HK-2 (cell line): ENCODE measurements at regions not wholly inside any gene's neighbourhood (a gene's known extent, or its start where the extent isn't known, plus 50 kb on each side); places are given as distances from the start of the nearest gene placed in this dataset.
"Not testable (repeated sequence)": the region's sequence is repeated elsewhere in the genome, so short reads cannot be mapped to it uniquely, and the experiment has no call there.

Source experiments
- DNase-seq: peaks from one replicate; pipeline ENCODE4 v3.0.0-alpha.2; 2018; ENCODE audit not compliant: unreplicated experiment

DNA sequence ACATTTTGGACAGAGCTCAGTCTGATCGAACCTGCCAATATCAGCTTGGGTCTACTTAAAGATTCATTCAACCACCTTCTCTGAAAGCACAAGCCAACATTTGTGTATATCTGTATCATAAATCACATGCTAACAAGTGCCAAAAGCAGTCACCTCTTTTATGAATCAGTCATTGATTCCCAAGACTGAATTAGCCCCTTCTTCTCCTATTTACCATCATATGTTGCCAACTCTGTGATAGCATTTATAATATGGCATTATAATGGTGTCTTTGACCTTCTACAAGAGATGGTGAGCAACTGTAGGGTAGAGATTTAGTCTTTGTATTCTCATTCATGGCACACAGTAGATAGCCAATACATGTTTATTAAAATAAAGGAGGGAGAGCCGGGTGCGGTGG lies 61.4 kb downstream of the DDX53 start:
- no peak for DNase-seq

DNA sequence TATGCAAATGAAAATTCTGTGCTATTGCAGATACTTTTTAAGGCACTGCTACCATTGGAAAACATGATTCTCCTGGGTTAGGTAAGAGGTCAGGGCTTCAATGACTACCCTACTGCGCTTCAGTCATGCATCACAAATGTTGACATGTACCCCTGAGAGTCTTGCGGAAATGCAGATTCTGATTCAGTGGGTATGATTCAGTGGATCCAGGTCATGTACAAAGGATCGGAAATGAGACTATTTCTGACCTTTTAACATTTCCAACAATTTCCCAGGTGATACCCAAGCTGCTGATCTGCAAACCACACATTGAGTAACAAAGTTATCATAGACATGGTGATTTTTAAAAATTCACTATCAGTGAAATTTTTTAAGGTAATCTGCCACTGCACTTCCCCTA lies 62.6 kb downstream of the DDX53 start:
- no peak for DNase-seq

DNA sequence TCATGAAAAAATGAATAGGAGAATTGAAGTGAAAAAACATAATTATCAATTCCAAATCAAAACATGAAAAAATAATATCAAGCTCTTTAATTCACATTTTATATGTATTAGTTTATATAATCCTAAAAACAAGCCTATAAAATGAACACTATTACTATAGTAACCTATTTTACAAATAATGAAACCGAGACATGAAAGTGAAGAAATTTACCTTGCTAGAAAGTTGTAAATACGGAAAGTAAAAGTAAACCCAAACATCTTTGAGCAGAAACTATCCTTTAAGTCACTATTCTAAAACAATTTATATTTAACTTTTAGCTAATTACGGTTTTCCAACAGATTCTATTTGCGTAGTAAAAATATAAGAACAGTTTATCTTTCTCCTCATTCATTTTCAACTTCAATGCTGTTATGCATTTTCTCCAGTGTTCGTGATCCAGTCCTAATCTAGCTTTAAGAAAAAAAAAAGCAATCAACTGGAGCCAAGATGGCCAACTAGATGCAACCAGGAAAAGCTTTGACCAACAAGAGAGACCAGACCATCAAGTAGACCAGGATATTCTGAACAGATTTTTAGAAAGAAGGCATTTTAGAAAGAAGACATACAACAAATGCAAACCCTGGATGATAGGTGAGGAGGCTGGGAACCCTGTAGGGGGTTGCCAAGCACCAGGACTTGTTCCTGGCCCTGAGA lies 67.0 kb downstream of the DDX53 start:
- DNase-seq = no peak

DNA sequence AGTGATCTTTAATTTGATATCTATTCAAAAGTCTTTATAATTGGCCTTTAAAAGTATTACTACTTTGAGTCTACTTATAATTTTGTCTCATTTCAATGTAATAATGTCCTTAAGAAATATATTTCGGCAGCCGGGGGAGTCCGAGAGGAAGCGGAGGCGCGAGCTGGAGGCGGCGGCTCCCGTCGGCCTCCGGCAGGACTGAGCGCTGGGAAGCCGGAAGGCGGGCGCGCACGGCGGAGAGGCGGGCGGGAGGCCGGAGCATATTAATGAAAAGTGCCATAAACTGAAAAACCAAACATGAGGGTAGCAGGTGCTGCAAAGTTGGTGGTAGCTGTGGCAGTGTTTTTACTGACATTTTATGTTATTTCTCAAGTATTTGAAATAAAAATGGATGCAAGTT lies 75.7 kb downstream of the DDX53 start:
- DNase-seq = not testable (repeated sequence)

DNA sequence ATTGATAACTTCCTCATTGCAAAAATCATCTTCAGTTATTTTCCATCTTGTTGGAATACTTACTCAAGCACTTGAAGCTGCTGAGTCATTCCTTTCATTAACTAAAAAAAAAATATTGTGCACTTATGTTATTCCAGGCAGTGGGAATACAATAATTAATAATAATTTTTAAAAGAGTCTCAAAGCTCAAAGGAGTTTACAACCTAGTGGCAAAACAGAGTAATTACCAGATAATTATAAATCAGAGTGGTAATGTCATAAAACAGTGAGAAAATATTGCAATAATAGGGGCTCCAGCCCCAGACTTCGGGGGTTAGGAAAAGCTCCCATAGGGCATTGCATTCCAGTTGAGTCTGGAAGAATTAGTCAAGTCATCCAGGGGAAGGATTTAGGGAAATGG lies 79.6 kb downstream of the DDX53 start:
- DNase-seq = no peak

DNA sequence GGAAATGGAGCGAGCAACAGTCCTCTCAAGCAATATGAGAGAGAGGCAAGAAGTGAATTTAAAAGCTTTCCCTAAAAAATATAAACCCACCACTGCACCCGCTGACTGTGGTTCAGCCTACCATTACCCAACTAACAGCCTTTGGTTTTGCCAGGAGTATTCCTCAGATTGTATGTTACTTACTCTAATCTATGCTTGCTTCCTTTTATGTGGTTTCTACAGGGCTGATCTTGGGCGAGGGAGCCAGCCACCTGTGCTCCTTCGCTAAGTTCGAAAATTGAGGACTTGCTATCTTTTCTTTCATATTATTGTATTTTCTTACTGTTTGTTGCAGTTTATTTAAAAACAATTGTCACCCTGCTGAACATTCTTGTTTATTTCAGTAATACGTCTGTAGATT lies 101.1 kb downstream of the DDX53 start:
- no peak for DNase-seq

DNA sequence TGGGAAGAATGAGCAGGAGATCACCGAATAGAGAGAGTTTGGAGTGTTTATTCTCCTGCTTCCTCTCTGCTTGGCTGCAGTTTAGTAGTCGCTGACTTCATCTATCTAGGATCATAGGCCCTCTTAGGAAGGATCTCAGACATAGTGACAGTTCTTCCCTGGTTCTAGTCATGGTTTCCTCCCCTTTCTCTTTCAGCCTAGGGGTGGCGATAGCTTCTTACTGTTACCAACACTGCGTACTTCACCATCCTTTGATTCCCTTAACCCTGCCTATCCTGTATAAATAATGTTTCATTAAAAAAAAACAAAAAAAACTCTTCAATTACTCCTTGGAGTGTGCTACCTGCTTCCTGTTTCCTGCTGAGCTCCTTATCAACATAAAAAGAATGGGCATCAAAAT lies 103.8 kb downstream of the DDX53 start:
- DNase-seq = no peak

DNA sequence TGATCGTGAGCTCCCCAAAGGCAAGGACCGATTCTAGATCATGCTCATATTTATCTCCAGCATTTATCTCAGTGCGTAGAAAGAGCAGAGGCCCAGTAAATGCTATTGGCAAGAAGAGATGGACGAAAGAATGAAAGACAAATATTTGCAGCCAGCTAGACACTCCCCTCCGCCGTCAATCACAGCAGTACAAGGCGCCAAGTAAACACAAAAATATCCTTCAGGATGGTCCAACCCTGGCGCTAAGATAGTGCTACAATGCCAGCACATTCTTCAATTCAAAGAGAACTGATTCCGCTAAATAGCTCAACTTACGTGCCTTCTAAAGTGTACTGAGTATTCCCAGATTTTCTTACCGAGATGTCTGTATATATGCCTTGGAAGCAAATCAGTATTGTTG lies 114.5 kb downstream of the DDX53 start:
- DNase-seq = no peak

DNA sequence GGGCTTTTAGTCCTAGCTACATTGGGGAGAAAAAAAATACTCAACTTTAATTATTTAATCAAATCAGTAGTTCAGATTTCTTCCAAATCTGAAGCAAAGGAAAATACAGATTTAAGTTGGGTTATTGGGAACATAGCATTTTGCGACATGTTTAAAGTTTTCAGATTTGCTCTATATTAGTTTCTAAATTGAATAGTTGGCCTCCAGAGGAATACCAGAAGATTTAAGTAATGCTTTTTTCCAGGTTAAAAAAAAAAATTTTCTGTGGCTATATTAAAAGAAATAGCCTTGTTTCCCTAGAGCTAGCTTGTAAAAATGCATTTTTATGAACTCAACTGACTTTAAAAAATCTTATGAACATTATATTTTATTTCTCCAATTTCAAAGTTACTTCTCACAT lies 115.9 kb downstream of the DDX53 start:
- DNase-seq = no peak

DNA sequence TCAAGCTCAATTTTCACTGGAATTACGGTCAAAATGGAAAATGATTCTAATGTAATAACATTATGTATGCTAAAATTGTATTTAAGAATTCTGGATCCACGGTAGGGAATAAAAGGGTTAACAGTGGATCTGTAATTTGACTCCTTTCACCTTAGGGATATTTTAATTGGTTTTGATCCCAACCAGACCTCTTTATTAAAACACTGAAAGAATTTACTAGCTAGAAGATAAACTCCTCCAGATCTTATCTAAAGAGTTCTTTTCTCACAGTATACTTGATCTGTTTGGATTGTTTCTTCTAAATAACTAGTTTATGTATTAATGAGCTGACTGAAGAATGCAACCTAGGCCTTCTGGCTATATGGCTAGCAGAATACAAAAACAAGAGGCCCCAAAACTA lies 118.4 kb downstream of the DDX53 start:
- DNase-seq = no peak

DNA sequence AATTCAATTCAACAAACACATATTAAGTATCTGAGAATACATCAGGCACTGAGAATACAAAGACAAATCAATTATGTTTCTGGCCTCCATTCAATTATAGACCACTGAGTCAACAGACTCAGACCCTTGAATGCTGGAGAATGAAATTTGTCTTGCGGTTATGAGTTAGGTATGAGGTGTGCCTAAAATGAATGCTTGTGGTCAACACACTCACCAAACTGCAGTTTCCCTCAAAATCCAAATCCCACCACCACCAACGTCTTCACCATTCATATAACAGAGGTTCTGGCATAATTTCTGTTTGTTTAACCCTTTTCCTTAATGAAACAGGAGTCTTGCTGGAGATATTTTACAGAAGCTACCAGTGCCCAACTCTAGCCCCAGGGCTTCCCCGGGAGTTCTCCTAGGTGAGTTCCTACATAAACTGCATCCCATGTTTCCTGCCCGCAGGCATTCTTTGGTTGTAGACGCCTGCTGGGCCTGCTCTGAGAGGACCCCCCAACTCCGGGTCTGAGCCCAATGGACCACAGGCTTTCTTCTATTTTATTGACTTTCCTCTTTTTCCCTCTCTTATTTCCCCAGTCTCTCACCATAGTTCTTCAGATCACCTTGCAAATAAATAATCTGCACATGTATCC lies 119.2 kb downstream of the DDX53 start:
- DNase-seq = no peak

DNA sequence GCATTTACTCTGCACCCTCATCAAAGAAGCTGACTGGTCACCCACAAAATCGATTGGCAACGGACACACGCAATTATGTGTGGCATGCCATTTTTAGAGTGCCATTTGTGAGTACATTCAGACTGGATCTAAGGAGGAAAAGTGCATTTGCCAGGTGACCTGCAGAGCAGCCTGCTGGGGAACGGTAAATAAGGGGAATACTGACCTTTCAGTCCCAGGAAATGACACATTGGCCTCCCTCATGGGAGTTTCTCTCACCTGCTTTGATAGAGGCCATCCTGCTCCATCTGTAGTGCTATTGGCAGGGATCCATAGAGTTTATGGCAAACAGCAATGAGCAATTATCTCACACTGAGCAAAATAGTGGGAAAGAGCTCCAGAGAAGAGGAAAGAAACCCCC lies 127.8 kb downstream of the DDX53 start:
- DNase-seq = no peak

DNA sequence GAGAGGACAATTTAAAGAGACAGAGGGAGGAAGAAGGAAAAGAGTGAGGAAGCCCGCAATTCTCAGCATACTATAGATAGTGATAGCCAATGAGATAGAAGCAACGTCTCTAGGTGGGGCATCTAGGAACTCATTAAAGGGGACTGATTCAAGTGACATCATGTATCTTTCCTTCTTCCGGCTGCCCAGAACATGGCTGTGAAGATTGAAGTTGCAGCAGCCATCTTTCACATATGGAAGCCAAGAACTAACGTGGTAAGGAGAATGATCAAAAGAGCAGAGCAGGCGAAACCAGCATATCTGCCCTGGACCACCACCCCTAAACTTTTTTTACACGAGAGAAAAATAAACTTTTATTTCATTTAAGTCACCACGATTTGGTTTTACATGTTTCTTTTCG lies 133.8 kb downstream of the DDX53 start:
- DNase-seq = no peak

DNA sequence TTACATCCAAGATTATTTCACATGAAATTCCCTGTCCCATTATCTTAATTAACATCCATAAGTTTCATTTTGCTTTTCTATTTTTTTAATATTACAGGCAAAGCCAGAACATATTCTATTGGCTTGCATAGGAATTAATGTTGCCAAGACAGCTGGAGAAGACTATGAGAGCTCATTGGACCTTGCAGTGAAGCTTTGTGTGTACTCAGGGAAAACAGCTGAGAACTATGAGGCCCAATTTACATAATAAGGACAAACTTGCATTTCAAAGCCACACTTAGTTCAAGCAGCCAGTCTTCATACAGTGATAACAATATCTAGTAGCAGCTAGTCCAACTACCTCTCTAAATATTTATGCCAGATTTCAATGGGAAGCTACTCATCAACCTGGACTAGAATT lies 134.4 kb downstream of the DDX53 start:
- no peak for DNase-seq

DNA sequence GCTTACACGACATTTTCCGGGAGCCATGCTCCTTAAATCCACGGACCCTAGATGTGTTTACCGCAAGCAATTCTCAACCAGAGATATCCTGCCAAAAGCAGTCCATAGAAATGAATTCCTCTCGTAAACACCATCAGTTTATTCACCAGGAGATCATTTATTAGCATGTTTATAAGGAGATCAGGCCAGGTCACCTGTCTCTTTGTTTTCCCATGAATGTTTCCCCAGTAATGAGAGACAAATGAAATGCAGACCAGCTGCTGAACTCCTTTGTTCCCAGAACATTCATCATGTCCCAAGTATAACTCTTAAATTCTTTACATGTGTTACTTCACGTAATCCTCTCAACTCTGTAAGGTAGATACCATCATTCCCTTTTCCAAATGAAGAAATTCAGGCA lies 137.1 kb downstream of the DDX53 start:
- no peak for DNase-seq

DNA sequence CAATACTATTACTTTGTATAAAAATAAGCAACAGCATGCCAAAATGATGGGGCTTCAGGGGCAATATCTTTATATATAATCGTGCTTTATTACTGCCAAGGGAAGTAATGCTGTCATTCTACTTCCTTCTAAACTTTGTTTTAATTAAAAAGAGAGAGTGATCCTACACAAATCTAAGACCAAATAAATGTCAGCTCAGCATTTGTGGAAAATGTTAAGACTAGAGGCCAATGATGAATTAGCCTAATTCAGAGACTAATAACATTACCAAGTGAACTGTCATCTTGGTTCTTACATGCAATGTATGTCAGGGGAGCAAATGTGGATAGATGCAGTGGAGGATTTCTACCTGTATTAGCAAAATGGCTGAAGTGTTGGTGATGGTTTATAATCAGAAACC lies 166.4 kb upstream of the PTCHD1 start:
- DNase-seq = no peak

DNA sequence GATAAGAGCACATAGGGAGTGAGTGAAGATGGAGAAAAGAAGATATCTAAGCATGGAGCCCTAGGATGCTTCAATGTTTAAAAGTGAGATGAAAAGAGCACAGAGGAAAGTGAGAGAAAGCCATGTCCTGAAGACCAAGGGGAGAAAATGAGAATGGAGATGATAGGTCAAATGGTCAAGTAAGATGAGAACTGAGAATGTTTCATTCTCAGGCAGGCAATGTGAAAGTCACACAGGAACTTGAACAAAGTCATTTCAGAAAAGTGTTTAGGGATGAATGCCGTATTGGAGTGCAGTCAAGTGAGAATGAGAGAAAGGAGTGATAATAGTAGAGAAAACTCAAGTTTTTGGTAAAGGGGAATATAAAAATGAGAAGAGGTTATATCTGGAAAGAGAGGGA lies 148.7 kb upstream of the PTCHD1 start:
- no peak for DNase-seq

DNA sequence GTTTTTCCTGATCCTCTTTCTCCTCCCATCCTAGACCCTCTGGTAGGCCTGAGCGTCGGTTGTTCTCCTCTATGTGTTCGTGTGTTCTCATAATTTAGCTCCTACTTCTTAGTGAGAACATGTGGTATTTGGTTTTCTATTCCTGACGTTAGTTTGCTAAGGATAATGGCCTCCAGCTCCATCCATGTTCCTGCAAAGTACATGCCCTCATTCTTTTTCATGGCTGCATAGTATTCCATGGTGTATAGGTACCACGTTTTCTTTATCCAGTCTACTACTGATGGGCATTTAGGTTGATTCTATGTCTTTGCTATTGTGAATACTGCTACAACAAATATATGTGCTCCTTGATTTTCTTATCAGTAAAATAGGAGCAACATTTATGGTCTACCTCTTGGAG lies 146.8 kb upstream of the PTCHD1 start:
- DNase-seq = no peak

DNA sequence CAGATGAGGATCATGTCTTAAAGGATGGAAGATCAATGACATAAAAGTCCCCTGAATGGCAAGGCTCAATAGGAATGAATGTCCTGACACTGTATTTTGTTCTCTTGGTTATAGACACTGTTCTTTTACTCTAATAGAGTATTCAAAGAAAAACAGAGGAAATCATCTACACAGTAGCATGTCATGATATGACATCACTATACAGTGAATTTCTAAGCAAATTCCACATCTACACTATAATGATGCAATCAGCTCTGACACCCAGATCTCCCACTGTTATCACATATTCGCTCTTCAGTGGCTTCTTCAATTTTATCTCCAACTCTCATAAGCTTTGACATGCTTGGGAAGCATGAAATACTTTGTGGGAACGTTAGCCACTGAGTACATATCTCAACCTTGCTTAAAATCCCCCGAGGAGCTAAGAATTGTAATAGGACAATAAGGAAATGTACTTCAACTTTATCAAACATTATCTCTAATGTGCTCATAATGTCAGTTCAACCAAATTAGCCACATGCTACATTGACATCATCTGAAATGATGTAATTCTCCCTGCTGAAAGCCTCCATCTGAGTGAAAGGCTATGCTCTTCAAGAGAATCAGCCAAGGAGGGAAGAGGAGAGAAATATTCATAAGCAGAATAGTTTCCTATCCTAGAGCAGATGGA lies 139.6 kb upstream of the PTCHD1 start:
- no peak for DNase-seq

DNA sequence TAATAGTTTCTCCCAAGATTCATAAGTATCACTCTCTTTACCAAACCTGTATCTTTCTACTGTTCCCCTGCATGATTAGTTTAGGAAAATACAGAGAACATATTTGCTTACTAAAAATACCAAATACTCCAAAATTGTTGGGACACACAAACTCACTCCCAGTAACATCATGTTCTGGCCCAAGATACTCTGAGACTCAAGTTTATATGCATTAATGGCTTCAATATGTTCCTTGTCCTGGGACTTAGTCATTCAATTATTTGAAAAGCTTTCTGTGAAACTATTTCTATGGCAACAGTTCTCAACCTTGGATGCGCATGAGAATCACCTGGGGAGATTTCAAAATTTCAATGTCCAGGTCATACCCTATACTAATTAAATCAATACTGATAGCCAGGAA lies 138.9 kb upstream of the PTCHD1 start:
- no peak for DNase-seq

DNA sequence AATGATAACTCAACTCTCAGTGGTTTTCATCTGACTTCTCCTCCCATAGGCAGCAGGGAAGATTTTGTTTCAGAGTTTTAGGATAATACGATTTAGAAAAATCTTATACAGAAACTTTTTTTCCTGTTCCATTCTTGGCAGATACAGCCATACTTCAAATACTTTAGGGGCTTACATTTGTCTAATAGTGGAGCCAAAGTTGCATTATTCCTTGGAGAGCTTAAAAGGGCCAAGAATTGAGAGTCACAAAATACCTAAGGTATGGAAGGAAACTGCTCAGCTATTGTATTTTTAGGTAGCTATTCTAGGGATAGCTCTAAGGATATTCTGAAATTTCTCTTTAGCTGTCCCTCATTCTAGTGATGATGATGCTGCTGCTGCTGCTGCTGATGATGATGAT lies 132.9 kb upstream of the PTCHD1 start:
- DNase-seq = no peak

DNA sequence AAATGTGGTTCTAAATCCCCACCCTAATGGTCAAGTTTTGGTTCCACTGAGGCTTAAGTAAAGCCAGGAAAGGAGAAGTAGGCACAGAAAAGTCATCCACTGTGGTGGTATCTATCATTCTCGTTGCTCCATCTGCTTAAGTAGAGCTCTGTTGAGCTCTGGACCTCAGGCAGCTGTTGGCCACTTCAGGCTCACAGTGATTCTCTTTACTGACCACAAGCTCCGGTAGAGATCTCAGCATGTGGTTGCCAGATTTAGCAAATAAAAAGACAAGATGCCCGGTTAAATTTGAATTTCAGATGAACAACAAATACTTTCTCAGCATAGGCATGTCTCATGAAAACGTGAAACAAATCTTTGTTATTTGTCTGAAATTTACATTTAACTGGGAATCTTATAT lies 132.3 kb upstream of the PTCHD1 start:
- DNase-seq = no peak

DNA sequence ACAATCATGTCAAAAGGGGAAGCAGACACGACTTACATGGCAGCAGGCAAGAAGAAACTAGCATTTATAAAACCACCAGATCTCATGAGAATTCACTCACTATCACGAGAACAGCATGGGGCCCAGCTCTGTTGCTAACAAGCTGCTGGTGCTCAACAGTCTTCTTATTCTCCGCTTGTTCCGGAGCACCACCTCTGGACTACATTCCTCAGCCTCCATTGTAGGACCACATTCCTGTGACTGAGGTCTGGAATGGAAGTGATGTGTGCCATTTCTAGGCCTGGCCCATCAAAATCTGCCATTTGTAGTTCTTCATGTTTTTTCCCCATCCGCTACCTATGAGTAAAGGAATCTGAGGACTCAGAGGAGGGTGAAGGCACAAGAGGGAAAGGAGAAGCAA lies 111.5 kb upstream of the PTCHD1 start:
- no peak for DNase-seq

DNA sequence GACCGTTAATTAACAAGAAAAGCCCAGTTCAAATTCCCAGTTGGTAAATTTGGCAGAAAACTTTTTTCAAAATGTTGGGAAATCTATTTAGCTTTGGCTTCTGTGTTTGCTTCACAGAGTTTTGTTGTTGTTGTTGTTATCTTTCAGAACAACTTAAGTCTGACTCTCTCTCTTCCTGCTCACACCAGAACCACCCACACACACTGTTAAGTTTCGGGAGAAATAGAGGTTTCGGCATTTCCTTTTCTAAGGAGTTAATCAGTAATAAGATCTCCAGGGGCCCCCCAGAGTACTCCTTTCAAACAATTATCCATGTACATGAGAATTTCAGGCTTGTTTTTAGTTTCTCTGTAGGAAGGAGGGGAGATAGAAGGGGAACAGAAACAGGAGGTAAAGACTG lies 106.2 kb upstream of the PTCHD1 start:
- DNase-seq = no peak
